Vagina (tissue), 2 donors: ENCODE measurements at regions not wholly inside any gene's neighbourhood (a gene's known extent, or its start where the extent isn't known, plus 50 kb on each side); places are given as distances from the start of the nearest gene placed in this dataset.
A peak's percentile ranks its signal among the peaks of the same experiment; 100 is the strongest.

Experiments
- DNase-seq, 2 donors: peaks; one replicate each; pipeline ENCODE4 v3.0.0-alpha.2; 2017; ENCODE audit errors: extremely low spot score in 2 of 2
- H3K27ac ChIP-seq: fragments of 200-600 bp; sonication (generic); one replicate; pipeline ENCODE4 v1.5.1; 2019
- H3K27me3 ChIP-seq: fragments of 200-600 bp; sonication (generic); one replicate; pipeline ENCODE4 v1.5.1; 2019
- H3K36me3 ChIP-seq, 2 donors: fragments of 200-600 bp; sonication (generic); one replicate each; pipeline ENCODE4 v1.5.1; 2017 to 2019
- H3K4me1 ChIP-seq: fragments of 200-600 bp; sonication (generic); one replicate; pipeline ENCODE4 v1.5.1; 2019
- H3K4me3 ChIP-seq, 2 donors: fragments of 200-600 bp; sonication (generic); 1 replicate in 1 of 2; 2 replicates in 1 of 2; pipeline ENCODE4 v1.5.1; 2016 to 2019
- H3K9me3 ChIP-seq: fragments of 200-600 bp; sonication (generic); one replicate; pipeline ENCODE4 v1.5.1; 2019
- CTCF ChIP-seq, 3 experiments: fragments of 450-650 bp in 2 of 3; fragments of 200-600 bp in 1 of 3; sonication (generic) in 1 of 3; IDR thresholded peaks; one replicate each; pipeline ENCODE4 v1.5.1; 2017 to 2019; ENCODE audit warnings: antibody characterized with exemption in 3 of 3, mild to moderate bottlenecking in 2 of 3, moderate library complexity in 2 of 3
- POLR2A ChIP-seq, 2 donors: fragments of 450-650 bp; IDR thresholded peaks; one replicate each; pipeline ENCODE4 v1.6.1; 2017; ENCODE audit warnings: antibody characterized with exemption in 2 of 2, mild to moderate bottlenecking in 2 of 2, moderate library complexity in 2 of 2
- POLR2AphosphoS5 ChIP-seq, 2 donors: sonication (generic); formaldehyde crosslinking; IDR thresholded peaks; one replicate each; pipeline ENCODE4 v1.9.0; 2017; ENCODE audit warnings: antibody characterized with exemption in 2 of 2, mild to moderate bottlenecking in 2 of 2, low read depth in 1 of 2; ENCODE audit not compliant: insufficient read depth in 1 of 2
- intact Hi-C: fragments of 100-400 bp; cut with DNase I; formaldehyde crosslinking; loops from one replicate; pipeline ENCODE4 v1.15.1; 2023

- no peak for DNase-seq
- H3K9me3 ChIP-seq = no peaks in the 10 kb centered on the region
- H3K27ac ChIP-seq = no peak overlapping the region
- H3K27me3 ChIP-seq = no peaks in the 10 kb centered on the region
- intact Hi-C loops = no loop called here
- TF ChIP-seq CTCF (IDR thresholded peaks at IDR 0.05) (no peak), POLR2A (IDR thresholded peaks at IDR 0.05) (no peak), POLR2AphosphoS5 (IDR thresholded peaks at IDR 0.05; ENCODE audit: insufficient read depth in 1 of 2, low read depth in 1 of 2) (no peak)
- no peaks in the 10 kb centered on the region for H3K36me3 ChIP-seq
- no peak overlapping the region for H3K4me3 ChIP-seq
- H3K4me1 ChIP-seq = no peaks in the 10 kb centered on the region
Measured at GRCh38 chr18:37734406-37734805, 168.8 kb upstream of the CELF4 start.

- Histone ChIP-seq H3K4me1 (no peaks in the 10 kb centered on the region), H3K9me3 (no peaks in the 10 kb centered on the region), H3K27ac (no peak overlapping the region), H3K36me3 (no peaks in the 10 kb centered on the region), H3K27me3 (no peaks in the 10 kb centered on the region), H3K4me3 (no peak overlapping the region)
- intact Hi-C loops = no loop called here
- TF ChIP-seq POLR2A (IDR thresholded peaks at IDR 0.05) = no peak
- TF ChIP-seq POLR2AphosphoS5 (IDR thresholded peaks at IDR 0.05; ENCODE audit: insufficient read depth in 1 of 2, low read depth in 1 of 2) = no peak
- no peak for TF ChIP-seq CTCF (IDR thresholded peaks at IDR 0.05)
- no peak for DNase-seq
Measured at GRCh38 chr18:37729716-37730115, 164.1 kb upstream of the CELF4 start.

GRCh38 chr18:37724206-37724605 lies 158.6 kb upstream of the CELF4 start:
- TF ChIP-seq CTCF (IDR thresholded peaks at IDR 0.05) = no peak
- no peak for TF ChIP-seq POLR2A (IDR thresholded peaks at IDR 0.05)
- no peak for TF ChIP-seq POLR2AphosphoS5 (IDR thresholded peaks at IDR 0.05; ENCODE audit: insufficient read depth in 1 of 2, low read depth in 1 of 2)
- DNase-seq = no peak
- H3K4me1 ChIP-seq = no peaks in the 10 kb centered on the region
- no peaks in the 10 kb centered on the region for H3K9me3 ChIP-seq
- no peaks in the 10 kb centered on the region for H3K36me3 ChIP-seq
- H3K4me3 ChIP-seq = no peak overlapping the region
- H3K27me3 ChIP-seq = no peaks in the 10 kb centered on the region
- no peak overlapping the region for H3K27ac ChIP-seq
- intact Hi-C loops = no loop called here

DNA sequence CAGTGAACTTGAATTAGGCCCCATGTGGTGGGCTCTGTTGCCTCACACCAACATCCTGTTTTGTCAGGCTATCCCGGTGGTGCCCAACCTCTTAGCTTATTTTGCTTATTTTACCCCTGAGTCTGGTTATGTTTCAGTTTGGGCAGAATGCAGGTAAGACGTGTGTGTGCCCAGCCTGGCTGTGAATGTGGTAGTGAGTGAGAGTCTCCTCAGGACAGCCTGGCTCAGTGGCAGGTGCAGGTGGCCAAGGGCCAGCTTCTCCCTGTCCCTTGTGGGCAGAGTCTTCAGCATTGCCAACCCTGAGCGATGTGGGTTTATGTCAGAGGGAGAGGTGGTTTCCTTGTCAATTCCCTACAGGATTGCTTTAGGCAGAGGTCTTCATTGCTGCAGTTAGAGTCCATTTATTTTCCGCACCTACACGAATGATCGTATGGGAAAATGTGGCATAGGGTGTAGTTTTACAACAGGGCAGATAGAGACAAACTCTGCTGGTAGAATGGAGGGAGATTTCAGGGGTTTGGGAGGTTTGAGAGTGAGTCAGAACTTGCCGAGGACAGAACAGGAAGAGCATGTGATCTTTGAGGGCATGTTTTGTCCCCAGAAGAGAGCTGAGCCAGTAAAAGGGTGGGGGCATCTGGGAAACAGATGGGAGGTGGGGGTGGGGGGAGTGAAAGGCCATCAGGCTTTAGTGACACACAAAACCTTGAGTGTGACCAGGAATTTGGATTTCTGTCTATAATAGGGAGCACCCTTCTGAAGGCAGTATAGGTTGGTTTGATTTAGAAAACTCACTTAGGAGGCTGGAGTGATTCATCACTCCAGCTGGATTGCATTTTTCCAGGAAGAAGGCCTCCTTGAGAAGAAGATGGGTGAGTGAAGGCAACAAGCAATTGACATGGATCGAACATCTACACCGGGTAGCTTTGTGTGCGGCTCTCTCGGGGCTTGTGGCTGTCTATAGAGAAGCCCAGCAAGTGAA lies 156.2 kb upstream of the CELF4 start:
- TF ChIP-seq POLR2A (IDR thresholded peaks at IDR 0.05) (no peak), CTCF (IDR thresholded peaks at IDR 0.05) (no peak), POLR2AphosphoS5 (IDR thresholded peaks at IDR 0.05; ENCODE audit: insufficient read depth in 1 of 2, low read depth in 1 of 2) (no peak)
- DNase-seq = peak in 1 of 2 donors; percentile 69

DNA sequence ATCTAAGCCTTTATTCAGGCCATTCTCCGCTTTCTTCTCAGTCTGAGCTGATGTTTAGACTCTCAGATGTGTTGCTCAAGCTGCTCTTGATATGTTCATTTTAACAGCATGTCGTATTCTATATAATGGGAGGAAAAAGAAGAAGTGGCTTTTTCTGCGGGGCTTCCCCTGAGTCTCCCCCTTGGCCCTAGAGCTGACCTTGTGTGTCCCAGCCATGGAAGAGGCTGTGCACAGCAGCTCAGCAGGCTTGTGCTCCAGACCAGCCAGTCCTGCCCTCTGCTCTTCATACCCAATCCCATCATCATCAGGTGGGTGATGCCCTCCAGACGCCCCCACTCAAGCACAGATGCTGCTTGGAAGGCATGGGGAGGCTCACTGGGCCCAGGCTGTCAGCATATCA lies 155.1 kb upstream of the CELF4 start:
- peak in 1 of 2 donors; percentile 62 for DNase-seq
- TF ChIP-seq POLR2A (IDR thresholded peaks at IDR 0.05) (no peak), POLR2AphosphoS5 (IDR thresholded peaks at IDR 0.05; ENCODE audit: insufficient read depth in 1 of 2, low read depth in 1 of 2) (no peak), CTCF (IDR thresholded peaks at IDR 0.05) (no peak)
- Histone ChIP-seq H3K4me3 (no peak overlapping the region), H3K27me3 (no peaks in the 10 kb centered on the region), H3K36me3 (no peaks in the 10 kb centered on the region), H3K27ac (no peak overlapping the region), H3K9me3 (no peaks in the 10 kb centered on the region), H3K4me1 (no peaks in the 10 kb centered on the region)
- intact Hi-C loops = no loop called here

More for the DNA sequence above, 156.2 kb upstream of the CELF4 start:
- no peaks in the 10 kb centered on the region for H3K9me3 ChIP-seq
- no peaks in the 10 kb centered on the region for H3K36me3 ChIP-seq
- intact Hi-C loops = no loop called here
- H3K27ac ChIP-seq = no peak overlapping the region
- no peaks in the 10 kb centered on the region for H3K4me1 ChIP-seq
- no peaks in the 10 kb centered on the region for H3K27me3 ChIP-seq
- H3K4me3 ChIP-seq = no peak overlapping the region
